AG09309 (cell line): ENCODE measurements at regions not wholly inside any gene's neighbourhood (a gene's known extent, or its start where the extent isn't known, plus 50 kb on each side); places are given as distances from the start of the nearest gene placed in this dataset.

Experiments used
- DNase-seq: peaks from one replicate; pipeline ENCODE4 v3.0.0-alpha.2; 2010; ENCODE audit warnings: low read depth
- H3K4me3 ChIP-seq: 2 replicates; pipeline ENCODE4 v1.5.1; 2011; ENCODE audit warnings: mild to moderate bottlenecking, low read depth, low read length, moderate library complexity; ENCODE audit not compliant: control insufficient read depth
- CTCF ChIP-seq: IDR thresholded peaks from 2 replicates; pipeline ENCODE4 v1.5.1; 2011; ENCODE audit warnings: mild to moderate bottlenecking, low read depth, low read length, inconsistent platforms; ENCODE audit not compliant: insufficient read depth, control insufficient read depth; ENCODE audit errors: missing control alignments

DNA sequence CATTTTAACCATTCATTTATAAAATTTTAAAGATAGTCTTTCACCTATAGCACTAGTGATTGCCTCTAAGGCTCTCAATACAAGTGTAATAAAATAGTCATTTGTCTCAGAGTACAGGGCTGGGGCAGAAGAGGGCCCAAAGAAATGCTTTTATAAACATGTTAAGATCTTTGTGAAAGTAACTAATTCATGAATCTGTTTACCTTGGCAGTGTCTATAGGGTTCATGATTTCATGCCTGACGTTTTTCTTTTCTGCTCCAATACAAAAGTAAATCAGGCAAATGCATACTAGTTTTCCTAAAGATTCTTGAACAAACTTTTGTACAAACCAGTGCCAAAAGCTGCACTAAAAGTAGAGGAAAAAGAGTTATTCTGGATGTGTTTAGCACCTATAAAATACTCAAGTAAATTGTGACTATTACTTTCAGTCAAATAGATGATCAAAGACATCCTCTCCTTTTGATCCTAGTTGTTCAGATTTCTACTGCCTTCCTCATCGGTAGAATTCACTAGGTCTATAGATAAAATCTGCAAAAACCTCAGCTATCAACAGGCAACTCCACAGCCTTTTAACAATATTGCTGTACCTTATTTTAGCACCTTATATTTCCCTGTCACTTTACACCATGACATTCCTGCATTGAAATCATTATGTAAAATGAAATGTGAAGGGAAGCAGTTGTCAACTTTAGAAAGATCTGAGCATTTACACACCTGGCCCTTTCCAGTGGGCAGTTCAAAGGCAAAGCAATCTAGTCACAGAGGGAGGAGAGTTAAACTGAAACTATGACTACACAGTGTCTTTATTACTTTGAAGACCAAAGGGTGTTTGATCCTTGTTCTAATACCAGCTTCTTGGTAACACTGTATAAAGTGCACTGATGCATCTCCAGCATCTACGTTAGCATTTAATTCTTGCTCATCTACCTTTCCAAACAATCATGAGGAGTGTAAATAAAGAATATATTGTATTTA, 100.0 kb upstream of the MED13 start:
- no peak for DNase-seq
- TF ChIP-seq CTCF: no peak
- H3K4me3 ChIP-seq: no peak overlapping the region

- H3K4me3 ChIP-seq: no peak overlapping the region
- TF ChIP-seq CTCF: no peak
- DNase-seq: no peak
These were observed 98.8 kb upstream of the MED13 start for GRCh38 chr17:62163847-62164246.

DNA sequence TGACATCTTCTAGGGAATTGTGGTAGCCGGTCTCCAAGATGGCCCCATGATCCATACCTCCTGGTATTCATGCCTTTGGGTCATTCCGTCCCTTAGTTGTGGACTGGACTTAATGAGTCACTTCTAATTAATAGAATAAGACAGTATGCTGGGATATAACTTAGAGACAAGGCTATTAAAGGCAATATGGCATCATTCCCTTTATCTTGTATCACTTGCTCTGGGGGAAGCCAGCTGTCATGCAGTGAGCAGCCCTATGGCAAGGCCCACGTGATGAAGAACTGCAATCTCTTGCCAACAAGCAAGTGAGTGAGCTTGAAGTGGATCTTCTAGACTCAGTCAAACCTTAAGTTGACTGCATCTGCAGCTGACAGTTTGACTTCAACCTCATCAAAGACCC, 97.8 kb upstream of the MED13 start:
- no peak overlapping the region for H3K4me3 ChIP-seq
- DNase-seq: no peak
- no peak for TF ChIP-seq CTCF

GRCh38 chr17:62161405-62162148, 96.5 kb upstream of the MED13 start:
- no peak for DNase-seq
- TF ChIP-seq CTCF: no peak

GRCh38 chr17:62160816-62161215, 95.7 kb upstream of the MED13 start:
- H3K4me3 ChIP-seq: no peak overlapping the region
- DNase-seq: no peak
- TF ChIP-seq CTCF: no peak

More at GRCh38 chr17:62161405-62162148, 96.5 kb upstream of the MED13 start:
- no peak overlapping the region for H3K4me3 ChIP-seq

GRCh38 chr17:62159994-62160393, 94.9 kb upstream of the MED13 start:
- DNase-seq: no peak
- no peak for TF ChIP-seq CTCF
- H3K4me3 ChIP-seq: no peak overlapping the region
